Panc1 (cell line): ENCODE measurements at regions not wholly inside any gene's neighbourhood (a gene's known extent, or its start where the extent isn't known, plus 50 kb on each side); places are given as distances from the start of the nearest gene placed in this dataset.

Source experiments
- ATAC-seq: fragments of 200-7000 bp; cut with Tn5 transposase; 2 replicates; pipeline ENCODE4 v1.9.1; 2020; ENCODE audit warnings: mild to moderate bottlenecking, moderate library complexity
- BruUV-seq: library from RNA; stranded (reverse); fragments of 400-500 nt; replicated peaks from 2 replicates; lab custom pipeline; 2021; lab: Mats Ljungman, UMichigan
- CTCF ChIA-PET: fragments of 300-600 bp; sonication (Branson Sonifier 250); formaldehyde crosslinking; loops from one replicate; lab custom pipeline; 2022; ENCODE audit warnings: antibody characterized with exemption; lab: Charles Lee
- POLR2A ChIA-PET: fragments of 300-600 bp; sonication (Branson Sonifier 250); formaldehyde crosslinking; loops from one replicate; lab custom pipeline; 2022; ENCODE audit warnings: antibody characterized with exemption; lab: Charles Lee
- DNase-seq: peaks from one replicate; pipeline ENCODE4 v3.0.0-alpha.2; 2010; ENCODE audit warnings: low read depth, low spot score
- H3K27ac ChIP-seq: 2 replicates; pipeline ENCODE4 v1.5.1; 2011; ENCODE audit warnings: mild to moderate bottlenecking, low read length, inconsistent platforms
- H3K27me3 ChIP-seq: fragments of 200-500 bp; sonication (Bioruptor generic); 2 replicates; pipeline ENCODE4 v1.6.0; 2014; ENCODE audit warnings: low read length, inconsistent platforms; ENCODE audit not compliant: control insufficient read depth, insufficient read depth
- H3K36me3 ChIP-seq: fragments of 200-500 bp; sonication (Bioruptor generic); 2 replicates; pipeline ENCODE4 v1.5.1; 2014; ENCODE audit warnings: inconsistent platforms, mild to moderate bottlenecking, low read length, moderate library complexity; ENCODE audit not compliant: control insufficient read depth, insufficient read depth
- H3K4me1 ChIP-seq: 2 replicates; pipeline ENCODE4 v1.5.1; 2011; ENCODE audit warnings: inconsistent platforms, mild to moderate bottlenecking, low read length, moderate library complexity; ENCODE audit not compliant: control insufficient read depth, insufficient read depth
- H3K4me3 ChIP-seq, 2 experiments: 2 replicates each; pipeline ENCODE4 v1.5.1; 2011 to 2012; ENCODE audit warnings: low read depth in 2 of 2, low read length in 2 of 2, mild to moderate bottlenecking in 2 of 2, inconsistent platforms in 1 of 2, moderate library complexity in 1 of 2
- H3K9me3 ChIP-seq: fragments of 200-500 bp; sonication (Bioruptor generic); 2 replicates; pipeline ENCODE4 v1.5.1; 2014; ENCODE audit warnings: low read depth, mild to moderate bottlenecking, inconsistent platforms, low read length, moderate library complexity; ENCODE audit not compliant: control insufficient read depth, insufficient read depth
- CTCF ChIP-seq: fragments of 450-650 bp; IDR thresholded peaks from 2 replicates; pipeline ENCODE4 v1.5.1; 2017; ENCODE audit warnings: mild to moderate bottlenecking
- POLR2AphosphoS5 ChIP-seq: IDR thresholded peaks from 2 replicates; pipeline ENCODE4 v1.6.1; 2012; ENCODE audit warnings: mild to moderate bottlenecking, low read depth, low read length, moderate library complexity
- REST ChIP-seq, 2 experiments: IDR thresholded peaks; 2 replicates each; pipeline ENCODE4 v1.6.1; 2011 to 2012; ENCODE audit warnings: low read depth in 2 of 2, control low read depth in 1 of 2, low read length in 1 of 2, mild to moderate bottlenecking in 1 of 2, moderate library complexity in 1 of 2; ENCODE audit not compliant: insufficient read depth in 1 of 2
- SIN3A ChIP-seq: IDR thresholded peaks from 2 replicates; pipeline ENCODE4 v1.6.1; 2012; ENCODE audit warnings: low read depth, mild to moderate bottlenecking, low read length, moderate library complexity, borderline replicate concordance; ENCODE audit not compliant: insufficient read depth
- TCF7L2 ChIP-seq: IDR thresholded peaks from 2 replicates; pipeline ENCODE4 v1.6.1; 2011; ENCODE audit warnings: mild to moderate bottlenecking, low read depth, low read length, inconsistent platforms
- in situ Hi-C: cut with HindIII; loops from 2 replicates; pipeline ENCODE4 v1.10.0; 2016; ENCODE audit warnings: low sequenced_read_pairs, low pct_unique_long_range_greater_than_20kb
- intact Hi-C: fragments of 100-400 bp; cut with micrococcal nuclease; formaldehyde crosslinking; loops from one replicate; pipeline ENCODE4 v1.10.0; 2022; ENCODE audit not compliant: unreplicated experiment

GRCh38 chr4:11724731-11725130 is 296.0 kb upstream of the HS3ST1 start:
- DNase-seq (no peak), ATAC-seq (no peak)
- no TSS peak for BruUV-seq
- H3K27ac ChIP-seq, result no peak overlapping the region
- no peaks in the 10 kb centered on the region for H3K36me3 ChIP-seq
- no peak for TF ChIP-seq TCF7L2
- no peak overlapping the region for H3K4me3 ChIP-seq
- in situ Hi-C loops, result no loop called here
- ChIA-PET POLR2A (no interaction called here), CTCF (no interaction called here)
- H3K27me3 ChIP-seq, result no peaks in the 10 kb centered on the region
- no peaks in the 10 kb centered on the region for H3K9me3 ChIP-seq
- H3K4me1 ChIP-seq, result no peaks in the 10 kb centered on the region
- intact Hi-C loops, result no loop called here

DNA sequence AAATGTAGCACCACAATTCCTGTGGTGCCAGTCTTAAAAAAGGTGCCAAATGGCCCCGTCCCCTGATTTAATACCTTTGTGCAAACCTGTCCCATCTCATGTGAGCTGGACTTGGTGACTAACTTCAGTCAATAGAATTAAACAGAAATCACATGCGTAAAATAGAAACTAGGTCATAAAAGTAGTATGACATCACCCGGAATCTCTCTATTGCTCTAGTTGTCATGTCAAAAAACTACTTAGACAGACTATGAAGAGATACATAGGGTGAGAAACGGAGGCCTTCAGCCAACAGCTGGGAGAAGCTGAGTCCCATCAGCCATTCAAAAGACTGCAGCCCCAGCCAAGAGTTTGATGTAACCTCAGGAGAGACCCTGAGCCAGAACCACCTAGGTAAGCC is 293.5 kb upstream of the HS3ST1 start:
- no TSS peak for BruUV-seq
- no peak for TF ChIP-seq POLR2AphosphoS5
- TF ChIP-seq SIN3A, result no peak
- TF ChIP-seq CTCF, result no peak
- no peak for TF ChIP-seq REST (IDR thresholded peaks at IDR 0.05; ENCODE audit: insufficient read depth in 1 of 2, low read depth in 2 of 2, low read length in 1 of 2)
- no peak for TF ChIP-seq TCF7L2
- no peaks in the 10 kb centered on the region for H3K27me3 ChIP-seq
- no peaks in the 10 kb centered on the region for H3K9me3 ChIP-seq
- no peak overlapping the region for H3K4me3 ChIP-seq
- POLR2A ChIA-PET, result no interaction called here
- intact Hi-C loops (no loop called here), in situ Hi-C loops (no loop called here)
- DNase-seq, result no peak
- no peaks in the 10 kb centered on the region for H3K36me3 ChIP-seq
- CTCF ChIA-PET, result no interaction called here
- no peak overlapping the region for H3K27ac ChIP-seq
- no peaks in the 10 kb centered on the region for H3K4me1 ChIP-seq
- ATAC-seq, result no peak

- in situ Hi-C loops, result no loop called here
- ATAC-seq (no peak), DNase-seq (no peak)
- H3K4me3 ChIP-seq, result no peak overlapping the region
- no peaks in the 10 kb centered on the region for H3K27me3 ChIP-seq
- CTCF ChIA-PET, result no interaction called here
- H3K27ac ChIP-seq, result no peak overlapping the region
- no peaks in the 10 kb centered on the region for H3K36me3 ChIP-seq
- no TSS peak for BruUV-seq
- H3K4me1 ChIP-seq, result no peaks in the 10 kb centered on the region
- H3K9me3 ChIP-seq, result no peaks in the 10 kb centered on the region
- POLR2A ChIA-PET, result no interaction called here
- intact Hi-C loops, result no loop called here
- TF ChIP-seq CTCF (peak; percentile 29; the same call in 1 of the 2 replicates), TCF7L2 (no peak)
Observed at GRCh38 chr4:11720292-11720691, 291.6 kb upstream of the HS3ST1 start.
